K562 (cell line): ENCODE measurements at regions not wholly inside any gene's neighbourhood (a gene's known extent, or its start where the extent isn't known, plus 50 kb on each side); places are given as distances from the start of the nearest gene placed in this dataset.

ENCODE experiments used
- REST ChIP-seq, 2 experiments: fragments of 450-650 bp; formaldehyde crosslinking in 1 of 2; IDR thresholded peaks; 2 replicates each; pipeline versions ENCODE4 v1.4.0 to v1.6.1; 2014 to 2020; ENCODE audit warnings: mild to moderate bottlenecking in 2 of 2, borderline replicate concordance in 1 of 2, low read depth in 1 of 2

DNA sequence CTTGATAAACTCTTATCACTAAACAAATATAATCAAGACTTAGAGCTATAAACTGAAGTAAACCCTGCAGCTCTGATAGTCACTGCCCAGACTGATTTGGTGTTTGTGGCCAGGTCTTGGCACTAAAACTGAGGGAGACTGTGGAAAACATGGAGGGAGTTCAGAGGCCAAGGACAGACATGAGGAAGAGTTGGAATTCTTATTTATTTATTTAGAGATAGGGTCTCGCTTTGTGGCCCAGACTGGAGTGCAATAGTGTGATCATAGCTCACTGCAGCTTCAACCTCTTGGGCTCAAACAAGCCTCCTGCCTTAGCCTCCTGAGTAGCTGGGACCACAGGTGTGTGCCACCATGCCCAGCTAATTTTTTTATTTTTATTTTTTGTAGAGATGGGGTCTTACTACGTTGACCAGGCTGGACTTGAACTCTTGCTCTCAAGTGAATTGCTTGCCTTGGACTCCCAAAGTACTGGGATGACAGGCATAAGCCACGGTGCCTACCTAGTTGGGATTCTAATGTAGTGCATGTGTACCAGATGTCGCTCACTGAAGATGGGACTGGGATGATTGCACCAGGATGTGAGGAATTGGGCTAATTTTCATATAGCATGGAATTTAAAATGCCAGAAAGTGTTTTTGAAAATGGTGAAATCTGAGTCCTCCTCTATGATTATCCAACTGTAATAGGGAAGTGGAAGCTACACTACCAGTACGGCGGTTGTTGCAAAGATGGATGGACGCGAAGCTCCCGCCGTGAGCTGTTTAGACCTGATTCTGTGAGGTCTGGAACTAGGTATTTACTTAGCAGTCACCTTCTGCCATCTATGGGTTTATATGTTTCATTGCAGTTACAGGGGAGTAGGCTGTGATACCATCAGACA lies 52.7 kb upstream of the CTLA4 start (continued):
- TF ChIP-seq REST (IDR thresholded peaks at IDR 0.05; ENCODE audit: borderline replicate concordance) (peak; percentile 48; the same call in 1 of the 2 replicates), REST (CRISPR knock-in tag; IDR thresholded peaks at IDR 0.05; ENCODE audit: low read depth) (no peak)
